ENCODE measurements at regions not wholly inside any gene's neighbourhood (a gene's known extent, or its start where the extent isn't known, plus 50 kb on each side); places are given as distances from the start of the nearest gene placed in this dataset.

DNA sequence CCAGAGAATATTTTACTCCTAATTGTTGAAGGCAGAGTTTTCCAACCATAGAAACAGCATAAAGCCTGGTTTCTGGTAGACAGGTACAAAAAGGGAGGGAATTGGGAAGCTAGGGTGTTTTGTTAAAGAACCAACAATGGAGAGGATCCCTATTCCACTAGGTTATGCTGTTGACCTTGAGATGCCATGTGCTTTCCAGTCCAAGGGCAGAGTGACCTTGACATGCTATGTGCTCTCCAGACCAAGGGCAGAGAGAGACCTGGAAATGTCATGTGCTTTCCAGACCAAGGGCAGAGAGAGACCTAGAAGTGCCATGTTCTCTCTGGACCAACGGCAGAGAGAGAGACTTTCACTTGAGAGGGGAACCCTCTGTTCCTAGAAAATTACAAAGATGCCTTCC, 1043.8 kb upstream of the FBXO33 start:
- TF ChIP-seq, protein P1, sequence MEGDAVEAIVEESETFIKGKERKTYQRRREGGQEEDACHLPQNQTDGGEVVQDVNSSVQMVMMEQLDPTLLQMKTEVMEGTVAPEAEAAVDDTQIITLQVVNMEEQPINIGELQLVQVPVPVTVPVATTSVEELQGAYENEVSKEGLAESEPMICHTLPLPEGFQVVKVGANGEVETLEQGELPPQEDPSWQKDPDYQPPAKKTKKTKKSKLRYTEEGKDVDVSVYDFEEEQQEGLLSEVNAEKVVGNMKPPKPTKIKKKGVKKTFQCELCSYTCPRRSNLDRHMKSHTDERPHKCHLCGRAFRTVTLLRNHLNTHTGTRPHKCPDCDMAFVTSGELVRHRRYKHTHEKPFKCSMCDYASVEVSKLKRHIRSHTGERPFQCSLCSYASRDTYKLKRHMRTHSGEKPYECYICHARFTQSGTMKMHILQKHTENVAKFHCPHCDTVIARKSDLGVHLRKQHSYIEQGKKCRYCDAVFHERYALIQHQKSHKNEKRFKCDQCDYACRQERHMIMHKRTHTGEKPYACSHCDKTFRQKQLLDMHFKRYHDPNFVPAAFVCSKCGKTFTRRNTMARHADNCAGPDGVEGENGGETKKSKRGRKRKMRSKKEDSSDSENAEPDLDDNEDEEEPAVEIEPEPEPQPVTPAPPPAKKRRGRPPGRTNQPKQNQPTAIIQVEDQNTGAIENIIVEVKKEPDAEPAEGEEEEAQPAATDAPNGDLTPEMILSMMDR (IDR thresholded peaks at IDR 0.05) = no peak
- TF ChIP-seq POLR2A (IDR thresholded peaks at IDR 0.05) = no peak
